ENCODE measurements at regions not wholly inside any gene's neighbourhood (a gene's known extent, or its start where the extent isn't known, plus 50 kb on each side); places are given as distances from the start of the nearest gene placed in this dataset.
A peak's percentile ranks its signal among the peaks of the same experiment; 100 is the strongest.

- peak; percentile 36; the same call in 1 of the 2 replicates for TF ChIP-seq ZNF558 (tag by site-specific recombination; IDR thresholded peaks at IDR 0.05)
- TF ChIP-seq ZNF112 (tag by site-specific recombination; IDR thresholded peaks at IDR 0.05), result no peak
- TF ChIP-seq ZNF561 (tag by site-specific recombination; IDR thresholded peaks at IDR 0.05; ENCODE audit: borderline replicate concordance), result no peak
- TF ChIP-seq, protein P1, sequence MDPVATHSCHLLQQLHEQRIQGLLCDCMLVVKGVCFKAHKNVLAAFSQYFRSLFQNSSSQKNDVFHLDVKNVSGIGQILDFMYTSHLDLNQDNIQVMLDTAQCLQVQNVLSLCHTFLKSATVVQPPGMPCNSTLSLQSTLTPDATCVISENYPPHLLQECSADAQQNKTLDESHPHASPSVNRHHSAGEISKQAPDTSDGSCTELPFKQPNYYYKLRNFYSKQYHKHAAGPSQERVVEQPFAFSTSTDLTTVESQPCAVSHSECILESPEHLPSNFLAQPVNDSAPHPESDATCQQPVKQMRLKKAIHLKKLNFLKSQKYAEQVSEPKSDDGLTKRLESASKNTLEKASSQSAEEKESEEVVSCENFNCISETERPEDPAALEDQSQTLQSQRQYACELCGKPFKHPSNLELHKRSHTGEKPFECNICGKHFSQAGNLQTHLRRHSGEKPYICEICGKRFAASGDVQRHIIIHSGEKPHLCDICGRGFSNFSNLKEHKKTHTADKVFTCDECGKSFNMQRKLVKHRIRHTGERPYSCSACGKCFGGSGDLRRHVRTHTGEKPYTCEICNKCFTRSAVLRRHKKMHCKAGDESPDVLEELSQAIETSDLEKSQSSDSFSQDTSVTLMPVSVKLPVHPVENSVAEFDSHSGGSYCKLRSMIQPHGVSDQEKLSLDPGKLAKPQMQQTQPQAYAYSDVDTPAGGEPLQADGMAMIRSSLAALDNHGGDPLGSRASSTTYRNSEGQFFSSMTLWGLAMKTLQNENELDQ (tag by site-specific recombination; IDR thresholded peaks at IDR 0.05; ENCODE audit: low read depth), result no peak
- TF ChIP-seq ZNF596 (tag by site-specific recombination; IDR thresholded peaks at IDR 0.05), result no peak
- no peak for TF ChIP-seq ZNF768 (tag by site-specific recombination; IDR thresholded peaks at IDR 0.05)
- TF ChIP-seq ZNF670 (tag by site-specific recombination; IDR thresholded peaks at IDR 0.05; ENCODE audit: low read depth), result no peak
- no peak for TF ChIP-seq ZNF521 (tag by site-specific recombination; IDR thresholded peaks at IDR 0.05)
- TF ChIP-seq ZNF114 (tag by site-specific recombination; IDR thresholded peaks at IDR 0.05), result no peak
- no peak for TF ChIP-seq ZNF214 (tag by site-specific recombination; IDR thresholded peaks at IDR 0.05; ENCODE audit: borderline replicate concordance)
- no peak for TF ChIP-seq ZNF16 (tag by site-specific recombination; IDR thresholded peaks at IDR 0.05; ENCODE audit: low read depth)
- TF ChIP-seq ZNF48 (tag by site-specific recombination; IDR thresholded peaks at IDR 0.05), result no peak
- no peak for TF ChIP-seq ZNF529 (tag by site-specific recombination; IDR thresholded peaks at IDR 0.05; ENCODE audit: insufficient replicate concordance)
- no peak for TF ChIP-seq HOXA7 (CRISPR knock-in tag; IDR thresholded peaks at IDR 0.05; ENCODE audit: borderline replicate concordance)
- TF ChIP-seq, protein P2, sequence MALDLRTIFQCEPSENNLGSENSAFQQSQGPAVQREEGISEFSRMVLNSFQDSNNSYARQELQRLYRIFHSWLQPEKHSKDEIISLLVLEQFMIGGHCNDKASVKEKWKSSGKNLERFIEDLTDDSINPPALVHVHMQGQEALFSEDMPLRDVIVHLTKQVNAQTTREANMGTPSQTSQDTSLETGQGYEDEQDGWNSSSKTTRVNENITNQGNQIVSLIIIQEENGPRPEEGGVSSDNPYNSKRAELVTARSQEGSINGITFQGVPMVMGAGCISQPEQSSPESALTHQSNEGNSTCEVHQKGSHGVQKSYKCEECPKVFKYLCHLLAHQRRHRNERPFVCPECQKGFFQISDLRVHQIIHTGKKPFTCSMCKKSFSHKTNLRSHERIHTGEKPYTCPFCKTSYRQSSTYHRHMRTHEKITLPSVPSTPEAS (tag by site-specific recombination; IDR thresholded peaks at IDR 0.05), result no peak
- no peak for TF ChIP-seq ZBTB8A (tag by site-specific recombination; IDR thresholded peaks at IDR 0.05)
- TF ChIP-seq, protein P3, sequence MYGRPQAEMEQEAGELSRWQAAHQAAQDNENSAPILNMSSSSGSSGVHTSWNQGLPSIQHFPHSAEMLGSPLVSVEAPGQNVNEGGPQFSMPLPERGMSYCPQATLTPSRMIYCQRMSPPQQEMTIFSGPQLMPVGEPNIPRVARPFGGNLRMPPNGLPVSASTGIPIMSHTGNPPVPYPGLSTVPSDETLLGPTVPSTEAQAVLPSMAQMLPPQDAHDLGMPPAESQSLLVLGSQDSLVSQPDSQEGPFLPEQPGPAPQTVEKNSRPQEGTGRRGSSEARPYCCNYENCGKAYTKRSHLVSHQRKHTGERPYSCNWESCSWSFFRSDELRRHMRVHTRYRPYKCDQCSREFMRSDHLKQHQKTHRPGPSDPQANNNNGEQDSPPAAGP (tag by site-specific recombination; IDR thresholded peaks at IDR 0.05), result peak; percentile 99
- no peak for TF ChIP-seq TCF7L2 (IDR thresholded peaks at IDR 0.05; ENCODE audit: borderline replicate concordance, low read depth, low read length)
- TF ChIP-seq KLF7 (tag by site-specific recombination; IDR thresholded peaks at IDR 0.05; ENCODE audit: borderline replicate concordance), result no peak
- no peak for TF ChIP-seq MEIS1 (CRISPR knock-in tag; IDR thresholded peaks at IDR 0.05; ENCODE audit: borderline replicate concordance)
- TF ChIP-seq YY2 (tag by site-specific recombination; IDR thresholded peaks at IDR 0.05), result no peak
- no peak for TF ChIP-seq ZNF169 (tag by site-specific recombination; IDR thresholded peaks at IDR 0.05)
- TF ChIP-seq, protein P4, sequence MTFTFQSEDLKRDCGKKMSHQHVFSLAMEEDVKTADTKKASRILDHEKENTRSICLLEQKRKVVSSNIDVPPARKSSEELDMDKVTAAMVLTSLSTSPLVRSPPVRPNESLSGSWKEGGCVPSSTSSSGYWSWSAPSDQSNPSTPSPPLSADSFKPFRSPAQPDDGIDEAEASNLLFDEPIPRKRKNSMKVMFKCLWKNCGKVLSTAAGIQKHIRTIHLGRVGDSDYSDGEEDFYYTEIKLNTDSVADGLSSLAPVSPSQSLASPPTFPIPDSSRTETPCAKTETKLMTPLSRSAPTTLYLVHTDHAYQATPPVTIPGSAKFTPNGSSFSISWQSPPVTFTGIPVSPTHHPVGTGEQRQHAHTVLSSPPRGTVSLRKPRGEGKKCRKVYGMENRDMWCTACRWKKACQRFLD (tag by site-specific recombination; IDR thresholded peaks at IDR 0.05), result no peak
- TF ChIP-seq ZNF2 (tag by site-specific recombination; IDR thresholded peaks at IDR 0.05), result no peak; the same call in 1 of the 2 replicates
- TF ChIP-seq HOXC10 (CRISPR knock-in tag; IDR thresholded peaks at IDR 0.05), result no peak
- TF ChIP-seq ZNF555 (tag by site-specific recombination; conservative IDR thresholded peaks at IDR 0.05), result no peak
- no peak for TF ChIP-seq YY1 (tag by site-specific recombination; IDR thresholded peaks at IDR 0.05)
- no peak for TF ChIP-seq MYNN (tag by site-specific recombination; IDR thresholded peaks at IDR 0.05; ENCODE audit: borderline replicate concordance)
- no peak; the same call in 1 of the 2 replicates for TF ChIP-seq ZFHX2 (tag by site-specific recombination; conservative IDR thresholded peaks at IDR 0.05)
- peak; percentile 83 for TF ChIP-seq ZNF24 (tag by site-specific recombination; IDR thresholded peaks at IDR 0.05)
- TF ChIP-seq ZNF274 (IDR thresholded peaks at IDR 0.05; ENCODE audit: low read length), result no peak
- TF ChIP-seq ZNF274 (tag by site-specific recombination; IDR thresholded peaks at IDR 0.05; ENCODE audit: borderline replicate concordance), result no peak
- TF ChIP-seq ZFP3 (tag by site-specific recombination; IDR thresholded peaks at IDR 0.05; ENCODE audit: low read depth), result no peak
- TF ChIP-seq ZNF837 (tag by site-specific recombination; IDR thresholded peaks at IDR 0.05), result no peak
- TF ChIP-seq ZNF132 (tag by site-specific recombination; IDR thresholded peaks at IDR 0.05; ENCODE audit: borderline replicate concordance), result no peak
Measured at GRCh38 chr15:75104804-75105557, 81.6 kb downstream of the PPCDC start (continued).
